HCT116 (cell line): ENCODE measurements at regions not wholly inside any gene's neighbourhood (a gene's known extent, or its start where the extent isn't known, plus 50 kb on each side); places are given as distances from the start of the nearest gene placed in this dataset.

Experiments used
- ATAC-seq: fragments of 200-7000 bp; cut with Tn5 transposase; 2 replicates; pipeline ENCODE4 v1.9.1; 2020; ENCODE audit warnings: mild to moderate bottlenecking, moderate library complexity
- BruUV-seq: library from RNA; stranded (reverse); fragments of 400-500 nt; replicated peaks from 2 replicates; lab custom pipeline; 2021; lab: Mats Ljungman, UMichigan
- CTCF ChIA-PET: fragments of 300-600 bp; sonication (Branson Sonifier 250); formaldehyde crosslinking; loops from one replicate; lab custom pipeline; 2021; ENCODE audit warnings: antibody characterized with exemption; lab: Charles Lee
- POLR2A ChIA-PET: fragments of 300-600, 350-600 bp; sonication (Branson Sonifier 250); formaldehyde crosslinking; loops from one replicate; lab custom pipeline; 2021; ENCODE audit warnings: antibody characterized with exemption; lab: Charles Lee
- RAD21 ChIA-PET, 2 experiments: fragments of 300-600 bp; sonication (Branson Sonifier 250); formaldehyde crosslinking; loops; one replicate each; lab custom pipeline; 2023; ENCODE audit warnings: low total read pairs in 2 of 2; ENCODE audit not compliant: uncharacterized antibody in 2 of 2, unreplicated experiment in 2 of 2, low non-redundant PET in 1 of 2; lab: Charles Lee
- DNase-seq: peaks from one replicate; pipeline ENCODE4 v3.0.0-alpha.2; 2010; ENCODE audit warnings: low read depth, low spot score
- H2AFZ ChIP-seq: fragments of 200-600 bp; shearing (Covaris generic), sonication (generic); 2 replicates; pipeline ENCODE4 v1.6.1; 2017; ENCODE audit warnings: low read depth, mixed run types, mixed read lengths, antibody characterized with exemption, low read length; ENCODE audit not compliant: poor library complexity, severe bottlenecking
- H3K27ac ChIP-seq: 2 replicates; pipeline ENCODE4 v1.5.1; 2012; ENCODE audit warnings: low read depth, low read length
- H3K27me3 ChIP-seq: fragments of 200-600 bp; sonication (generic); 2 replicates; pipeline ENCODE4 v1.6.1; 2016; ENCODE audit warnings: mixed run types, low read length, mixed read lengths; ENCODE audit not compliant: insufficient read depth
- H3K36me3 ChIP-seq, 2 experiments: fragments of 200-500 bp in 1 of 2; fragments of 200-600 bp in 1 of 2; sonication (Bioruptor generic) in 1 of 2; sonication (generic) in 1 of 2; 2 replicates each; pipeline versions ENCODE4 v1.5.1 to v1.6.1; 2014 to 2016; ENCODE audit warnings: low read length in 2 of 2, inconsistent platforms in 1 of 2, mixed read lengths in 1 of 2, mixed run types in 1 of 2; ENCODE audit not compliant: insufficient read depth in 2 of 2, control insufficient read depth in 1 of 2
- H3K4me1 ChIP-seq, 2 experiments: fragments of 200-600 bp in 1 of 2; sonication (generic) in 1 of 2; 2 replicates each; pipeline versions ENCODE4 v1.5.1 to v1.6.1; 2012 to 2017; ENCODE audit warnings: low read length in 2 of 2, inconsistent platforms in 1 of 2, mild to moderate bottlenecking in 1 of 2, mixed read lengths in 1 of 2, mixed run types in 1 of 2, moderate library complexity in 1 of 2; ENCODE audit not compliant: insufficient read depth in 2 of 2, control insufficient read depth in 1 of 2
- H3K4me2 ChIP-seq: fragments of 200-600 bp; sonication (generic); 2 replicates; pipeline ENCODE4 v1.6.1; 2017; ENCODE audit warnings: mixed run types, low read length, mixed read lengths
- H3K4me3 ChIP-seq, 2 experiments: fragments of 200-600 bp in 1 of 2; sonication (generic) in 1 of 2; replicated peaks in 1 of 2; 2 replicates each; pipeline ENCODE4 v1.5.1; 2011 to 2016; ENCODE audit warnings: low read length in 2 of 2, control low read depth in 1 of 2, low read depth in 1 of 2, mild to moderate bottlenecking in 1 of 2, mixed read lengths in 1 of 2, mixed run types in 1 of 2
- H3K79me2 ChIP-seq: fragments of 200-600 bp; sonication (generic); 2 replicates; pipeline ENCODE4 v1.6.1; 2017; ENCODE audit warnings: mild to moderate bottlenecking, mixed run types, low read length, moderate library complexity, mixed read lengths; ENCODE audit not compliant: insufficient read depth
- H3K9ac ChIP-seq: fragments of 200-600 bp; sonication (generic); 2 replicates; pipeline ENCODE4 v1.6.1; 2016; ENCODE audit warnings: low read length, mixed read lengths
- H3K9me2 ChIP-seq: fragments of 200-600 bp; sonication (generic), shearing (Covaris generic); 2 replicates; pipeline ENCODE4 v1.6.1; 2017; ENCODE audit warnings: mixed run types, mild to moderate bottlenecking, moderate library complexity; ENCODE audit not compliant: insufficient read depth
- H3K9me3 ChIP-seq, 2 experiments: fragments of 200-500 bp in 1 of 2; fragments of 200-600 bp in 1 of 2; sonication (Bioruptor generic) in 1 of 2; sonication (generic) in 1 of 2; 2 replicates each; pipeline ENCODE4 v1.6.1; 2014 to 2017; ENCODE audit warnings: low read length in 2 of 2, mixed read lengths in 2 of 2, inconsistent platforms in 1 of 2, low read depth in 1 of 2, mild to moderate bottlenecking in 1 of 2, mixed run types in 1 of 2, moderate library complexity in 1 of 2; ENCODE audit not compliant: control insufficient read depth in 1 of 2, insufficient read depth in 1 of 2
- H4K20me1 ChIP-seq: fragments of 200-600 bp; sonication (generic), shearing (Covaris generic); 2 replicates; pipeline ENCODE4 v1.6.1; 2017; ENCODE audit warnings: mixed run types, mild to moderate bottlenecking, moderate library complexity; ENCODE audit not compliant: insufficient read depth
- CBX3 ChIP-seq: IDR thresholded peaks from 2 replicates; pipeline ENCODE4 v1.6.1; 2012; ENCODE audit warnings: low read depth
- CEBPB ChIP-seq: IDR thresholded peaks from 2 replicates; pipeline ENCODE4 v1.6.1; 2012; ENCODE audit warnings: low read depth
- EGR1 ChIP-seq: IDR thresholded peaks from 2 replicates; pipeline ENCODE4 v1.6.1; 2012; ENCODE audit warnings: low read depth
- EZH2 ChIP-seq: fragments of 200-600 bp; sonication (generic); IDR thresholded peaks from 2 replicates; pipeline ENCODE4 v1.6.1; 2017; ENCODE audit warnings: antibody characterized with exemption, mixed run types
- POLR2AphosphoS5 ChIP-seq: IDR thresholded peaks from 2 replicates; pipeline ENCODE4 v1.6.1; 2011; ENCODE audit warnings: mild to moderate bottlenecking, low read depth, low read length, moderate library complexity
- RAD21 ChIP-seq: IDR thresholded peaks from 2 replicates; pipeline ENCODE4 v1.6.1; 2012; ENCODE audit warnings: low read depth, mild to moderate bottlenecking
- SP1 ChIP-seq: IDR thresholded peaks from 2 replicates; pipeline ENCODE4 v1.6.1; 2012; ENCODE audit warnings: low read depth
- YY1 ChIP-seq: IDR thresholded peaks from 2 replicates; pipeline ENCODE4 v1.6.1; 2011; ENCODE audit warnings: low read length, low read depth, moderate library complexity, mild to moderate bottlenecking; ENCODE audit not compliant: insufficient replicate concordance; ENCODE audit errors: extremely low read depth
- ZFX ChIP-seq: fragments of 450-650 bp; IDR thresholded peaks from 2 replicates; pipeline ENCODE4 v1.6.1; 2017
- intact Hi-C: fragments of 100-400 bp; cut with micrococcal nuclease; formaldehyde crosslinking; loops from 2 replicates; pipeline ENCODE4 v1.10.0; 2022
- TF ChIP-seq, protein P1 (sequence below): IDR thresholded peaks from 2 replicates; pipeline ENCODE4 v1.6.1; 2011; ENCODE audit warnings: mild to moderate bottlenecking, low read length, moderate library complexity; ENCODE audit not compliant: insufficient replicate concordance; ENCODE audit errors: extremely low read depth
- TF ChIP-seq, protein P2 (sequence below): IDR thresholded peaks from 2 replicates; pipeline ENCODE4 v1.6.1; 2012
- TF ChIP-seq, protein P3 (sequence below): IDR thresholded peaks from 2 replicates; pipeline ENCODE4 v1.6.1; 2012
- TF ChIP-seq, protein P4 (sequence below): IDR thresholded peaks from 2 replicates; pipeline ENCODE4 v1.6.1; 2012; ENCODE audit warnings: low read depth

DNA sequence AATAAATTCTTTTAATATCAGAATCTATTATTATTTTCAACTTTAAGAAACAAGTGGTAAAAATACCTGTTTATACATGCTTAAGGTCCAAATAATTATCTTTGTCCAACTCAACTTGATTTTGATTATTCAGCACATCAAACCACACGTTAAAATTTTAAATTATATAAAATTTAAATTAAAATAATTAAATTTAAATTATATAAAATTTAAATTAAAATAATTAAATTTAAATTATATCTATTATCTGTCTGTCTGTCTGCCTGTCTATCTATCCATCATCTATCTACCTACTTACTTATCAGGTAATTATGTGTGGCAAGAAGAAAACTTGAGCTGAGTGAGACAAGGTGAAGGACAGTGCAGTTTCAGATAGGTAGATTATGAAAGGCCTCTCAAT is 605.3 kb upstream of the RIOK2 start:
- Histone ChIP-seq H3K27me3 (no peaks in the 10 kb centered on the region), H3K9me3 (no peaks in the 10 kb centered on the region), H3K4me2 (no peak overlapping the region), H3K36me3 (no peaks in the 10 kb centered on the region), H4K20me1 (no peaks in the 10 kb centered on the region)
- no peak for DNase-seq
- ChIA-PET POLR2A (no interaction called here), RAD21 (no interaction called here)
- TF ChIP-seq CBX3, result no peak
- TF ChIP-seq, protein P1, sequence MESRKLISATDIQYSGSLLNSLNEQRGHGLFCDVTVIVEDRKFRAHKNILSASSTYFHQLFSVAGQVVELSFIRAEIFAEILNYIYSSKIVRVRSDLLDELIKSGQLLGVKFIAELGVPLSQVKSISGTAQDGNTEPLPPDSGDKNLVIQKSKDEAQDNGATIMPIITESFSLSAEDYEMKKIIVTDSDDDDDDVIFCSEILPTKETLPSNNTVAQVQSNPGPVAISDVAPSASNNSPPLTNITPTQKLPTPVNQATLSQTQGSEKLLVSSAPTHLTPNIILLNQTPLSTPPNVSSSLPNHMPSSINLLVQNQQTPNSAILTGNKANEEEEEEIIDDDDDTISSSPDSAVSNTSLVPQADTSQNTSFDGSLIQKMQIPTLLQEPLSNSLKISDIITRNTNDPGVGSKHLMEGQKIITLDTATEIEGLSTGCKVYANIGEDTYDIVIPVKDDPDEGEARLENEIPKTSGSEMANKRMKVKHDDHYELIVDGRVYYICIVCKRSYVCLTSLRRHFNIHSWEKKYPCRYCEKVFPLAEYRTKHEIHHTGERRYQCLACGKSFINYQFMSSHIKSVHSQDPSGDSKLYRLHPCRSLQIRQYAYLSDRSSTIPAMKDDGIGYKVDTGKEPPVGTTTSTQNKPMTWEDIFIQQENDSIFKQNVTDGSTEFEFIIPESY, result no peak
- TF ChIP-seq POLR2AphosphoS5, result no peak
- TF ChIP-seq EGR1, result no peak
- no peak for TF ChIP-seq ZFX
- TF ChIP-seq EZH2, result no peak
- no peak for TF ChIP-seq CEBPB
- TF ChIP-seq, protein P2, sequence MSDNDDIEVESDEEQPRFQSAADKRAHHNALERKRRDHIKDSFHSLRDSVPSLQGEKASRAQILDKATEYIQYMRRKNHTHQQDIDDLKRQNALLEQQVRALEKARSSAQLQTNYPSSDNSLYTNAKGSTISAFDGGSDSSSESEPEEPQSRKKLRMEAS, result no peak
- TF ChIP-seq, protein P3, sequence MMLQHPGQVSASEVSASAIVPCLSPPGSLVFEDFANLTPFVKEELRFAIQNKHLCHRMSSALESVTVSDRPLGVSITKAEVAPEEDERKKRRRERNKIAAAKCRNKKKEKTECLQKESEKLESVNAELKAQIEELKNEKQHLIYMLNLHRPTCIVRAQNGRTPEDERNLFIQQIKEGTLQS, result no peak
- TF ChIP-seq RAD21, result no peak
- no peak for TF ChIP-seq SP1
- TF ChIP-seq, protein P4, sequence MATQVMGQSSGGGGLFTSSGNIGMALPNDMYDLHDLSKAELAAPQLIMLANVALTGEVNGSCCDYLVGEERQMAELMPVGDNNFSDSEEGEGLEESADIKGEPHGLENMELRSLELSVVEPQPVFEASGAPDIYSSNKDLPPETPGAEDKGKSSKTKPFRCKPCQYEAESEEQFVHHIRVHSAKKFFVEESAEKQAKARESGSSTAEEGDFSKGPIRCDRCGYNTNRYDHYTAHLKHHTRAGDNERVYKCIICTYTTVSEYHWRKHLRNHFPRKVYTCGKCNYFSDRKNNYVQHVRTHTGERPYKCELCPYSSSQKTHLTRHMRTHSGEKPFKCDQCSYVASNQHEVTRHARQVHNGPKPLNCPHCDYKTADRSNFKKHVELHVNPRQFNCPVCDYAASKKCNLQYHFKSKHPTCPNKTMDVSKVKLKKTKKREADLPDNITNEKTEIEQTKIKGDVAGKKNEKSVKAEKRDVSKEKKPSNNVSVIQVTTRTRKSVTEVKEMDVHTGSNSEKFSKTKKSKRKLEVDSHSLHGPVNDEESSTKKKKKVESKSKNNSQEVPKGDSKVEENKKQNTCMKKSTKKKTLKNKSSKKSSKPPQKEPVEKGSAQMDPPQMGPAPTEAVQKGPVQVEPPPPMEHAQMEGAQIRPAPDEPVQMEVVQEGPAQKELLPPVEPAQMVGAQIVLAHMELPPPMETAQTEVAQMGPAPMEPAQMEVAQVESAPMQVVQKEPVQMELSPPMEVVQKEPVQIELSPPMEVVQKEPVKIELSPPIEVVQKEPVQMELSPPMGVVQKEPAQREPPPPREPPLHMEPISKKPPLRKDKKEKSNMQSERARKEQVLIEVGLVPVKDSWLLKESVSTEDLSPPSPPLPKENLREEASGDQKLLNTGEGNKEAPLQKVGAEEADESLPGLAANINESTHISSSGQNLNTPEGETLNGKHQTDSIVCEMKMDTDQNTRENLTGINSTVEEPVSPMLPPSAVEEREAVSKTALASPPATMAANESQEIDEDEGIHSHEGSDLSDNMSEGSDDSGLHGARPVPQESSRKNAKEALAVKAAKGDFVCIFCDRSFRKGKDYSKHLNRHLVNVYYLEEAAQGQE, result no peak
- TF ChIP-seq YY1, result no peak
- TF ChIP-seq, all 23 proteins: peak for 0
- CTCF ChIA-PET, result no interaction called here
- intact Hi-C loops, result no loop called here
- BruUV-seq, result no TSS peak
- no peak for ATAC-seq
- Histone ChIP-seq H3K79me2 (no peaks in the 10 kb centered on the region), H3K4me3 (no peak overlapping the region), H3K9me2 (no peaks in the 10 kb centered on the region), H3K4me1 (no peaks in the 10 kb centered on the region), H2AFZ (no peak overlapping the region), H3K27ac (no peak overlapping the region), H3K9ac (no peak overlapping the region)
